SK-N-SH (cell line): ENCODE measurements at regions not wholly inside any gene's neighbourhood (a gene's known extent, or its start where the extent isn't known, plus 50 kb on each side); places are given as distances from the start of the nearest gene placed in this dataset.

Source experiments
- CTCF ChIA-PET: fragments of 300-600, 350-600 bp; formaldehyde crosslinking; extraction: SDS; loops from one replicate; lab custom pipeline; 2021; lab: Yijun Ruan, JAX
- POLR2A ChIA-PET: fragments of 350-600 bp; sonication (Branson Sonifier 250); formaldehyde crosslinking; extraction: SDS; loops from one replicate; lab custom pipeline; 2020; ENCODE audit warnings: antibody characterized with exemption, inconsistent platforms; lab: Yijun Ruan, JAX
- DNase-seq: peaks from one replicate; pipeline ENCODE4 v3.0.0; 2012
- H2AFZ ChIP-seq: fragments of 200-600 bp; sonication (generic); 2 replicates; pipeline ENCODE4 v1.8.1; 2016; ENCODE audit warnings: antibody characterized with exemption, mild to moderate bottlenecking, low read depth
- H3F3A ChIP-seq: fragments of 200-600 bp; sonication (generic); replicated peaks from 2 replicates; pipeline ENCODE3; 2016; ENCODE audit warnings: antibody characterized with exemption, mild to moderate bottlenecking; ENCODE audit not compliant: insufficient read depth
- H3K27ac ChIP-seq, 2 experiments: fragments of 200-500 bp in 1 of 2; fragments of 200-600 bp in 1 of 2; sonication (Bioruptor generic) in 1 of 2; sonication (generic), shearing (Covaris generic) in 1 of 2; 2 replicates each; pipeline versions ENCODE4 v1.5.1 to v1.6.1; 2014 to 2016; ENCODE audit warnings: low read depth in 2 of 2, inconsistent platforms in 1 of 2, low read length in 1 of 2, mild to moderate bottlenecking in 1 of 2, mixed read lengths in 1 of 2
- H3K27me3 ChIP-seq: fragments of 200-600 bp; sonication (generic), shearing (Covaris generic); 2 replicates; pipeline ENCODE4 v1.6.1; 2016; ENCODE audit warnings: mixed run types; ENCODE audit not compliant: insufficient read depth
- H3K36me3 ChIP-seq, 2 experiments: fragments of 200-500 bp in 1 of 2; fragments of 200-600 bp in 1 of 2; sonication (Bioruptor generic) in 1 of 2; sonication (generic) in 1 of 2; replicated peaks in 1 of 2; 2 replicates each; pipeline versions ENCODE3 to v1.5.1; 2014 to 2016; ENCODE audit warnings: low read length in 1 of 2, mild to moderate bottlenecking in 1 of 2; ENCODE audit not compliant: insufficient read depth in 2 of 2, control insufficient read depth in 1 of 2
- H3K4me1 ChIP-seq, 2 experiments: fragments of 200-500 bp in 1 of 2; fragments of 200-600 bp in 1 of 2; sonication (Bioruptor generic) in 1 of 2; sonication (generic), shearing (Covaris generic) in 1 of 2; 2 replicates each; pipeline versions ENCODE4 v1.5.1 to v1.6.1; 2014 to 2016; ENCODE audit warnings: low read depth in 1 of 2, low read length in 1 of 2, mixed run types in 1 of 2; ENCODE audit not compliant: insufficient read depth in 2 of 2, control insufficient read depth in 1 of 2
- H3K4me2 ChIP-seq: fragments of 200-600 bp; sonication (generic), shearing (Covaris generic); 2 replicates; pipeline ENCODE4 v1.6.1; 2017; ENCODE audit warnings: mixed run types
- H3K4me3 ChIP-seq, 2 experiments: fragments of 200-500 bp in 1 of 2; fragments of 200-600 bp in 1 of 2; sonication (Bioruptor generic) in 1 of 2; sonication (generic), shearing (Covaris generic) in 1 of 2; 2 replicates each; pipeline versions ENCODE4 v1.5.1 to v1.8.1; 2014 to 2016; ENCODE audit warnings: low read depth in 2 of 2, inconsistent platforms in 1 of 2, low read length in 1 of 2, mild to moderate bottlenecking in 1 of 2, mixed read lengths in 1 of 2, moderate library complexity in 1 of 2
- H3K79me2 ChIP-seq: fragments of 200-600 bp; sonication (generic); 2 replicates; pipeline ENCODE4 v1.8.1; 2017; ENCODE audit warnings: mild to moderate bottlenecking; ENCODE audit not compliant: insufficient read depth
- H3K9ac ChIP-seq: fragments of 200-600 bp; sonication (generic); 2 replicates; pipeline ENCODE4 v1.6.1; 2017; ENCODE audit warnings: mixed run types
- H3K9me2 ChIP-seq: fragments of 200-600 bp; sonication (generic); 2 replicates; pipeline ENCODE4 v1.6.1; 2017; ENCODE audit warnings: mixed run types
- H3K9me3 ChIP-seq: fragments of 200-600 bp; sonication (generic); 2 replicates; pipeline ENCODE4 v1.6.1; 2017; ENCODE audit warnings: mixed run types, mild to moderate bottlenecking, moderate library complexity
- H4K20me1 ChIP-seq: fragments of 200-600 bp; sonication (generic); 2 replicates; pipeline ENCODE4 v1.6.1; 2017; ENCODE audit warnings: mild to moderate bottlenecking, mixed run types; ENCODE audit not compliant: insufficient read depth
- CHD2 ChIP-seq: fragments of 150-350 bp; IDR thresholded peaks from 2 replicates; pipeline ENCODE4 v1.6.1; 2018; ENCODE audit warnings: low read length; ENCODE audit not compliant: partially characterized antibody
- CTCF ChIP-seq: fragments of 200-600 bp; sonication (generic); IDR thresholded peaks from 2 replicates; pipeline ENCODE4 v1.6.1; 2017; ENCODE audit warnings: antibody characterized with exemption, mild to moderate bottlenecking, moderate library complexity
- EP300 ChIP-seq, 2 experiments: IDR thresholded peaks; 2 replicates each; pipeline versions ENCODE4 v1.4.0 to v1.6.1; 2012; ENCODE audit warnings: borderline replicate concordance in 1 of 2, low read depth in 1 of 2, low read length in 1 of 2
- FOXJ3 ChIP-seq: sonication (generic); formaldehyde crosslinking; IDR thresholded peaks from 2 replicates; pipeline ENCODE4 v1.5.1; 2020; ENCODE audit warnings: mild to moderate bottlenecking, missing genetic modification reagents
- GABPA ChIP-seq: IDR thresholded peaks from 2 replicates; pipeline ENCODE4 v1.4.0; 2012; ENCODE audit warnings: low read depth, mild to moderate bottlenecking
- JUND ChIP-seq: IDR thresholded peaks from 2 replicates; pipeline ENCODE4 v1.4.0; 2012
- MAX ChIP-seq: IDR thresholded peaks from 2 replicates; pipeline ENCODE4 v1.4.0; 2012; ENCODE audit warnings: low read depth
- NFIC ChIP-seq: IDR thresholded peaks from 2 replicates; pipeline ENCODE4 v1.4.0; 2012; ENCODE audit warnings: borderline replicate concordance
- PBX3 ChIP-seq: IDR thresholded peaks from 2 replicates; pipeline ENCODE4; 2012
- RAD21 ChIP-seq: IDR thresholded peaks from 2 replicates; pipeline ENCODE4 v1.6.1; 2012; ENCODE audit warnings: mild to moderate bottlenecking, low read length
- RCOR1 ChIP-seq: fragments of 150-350 bp; IDR thresholded peaks from 2 replicates; pipeline ENCODE4 v1.6.1; 2017; ENCODE audit warnings: antibody characterized with exemption, low read length
- REST ChIP-seq: IDR thresholded peaks from 2 replicates; pipeline ENCODE4 v1.6.1; 2012; ENCODE audit warnings: mild to moderate bottlenecking, low read depth, low read length, moderate library complexity
- SIN3A ChIP-seq: IDR thresholded peaks from 2 replicates; pipeline ENCODE4 v1.6.1; 2012; ENCODE audit warnings: low read depth, mild to moderate bottlenecking, low read length, moderate library complexity, borderline replicate concordance
- TAF1 ChIP-seq: IDR thresholded peaks from 2 replicates; pipeline ENCODE4 v1.6.1; 2012; ENCODE audit warnings: low read depth, mild to moderate bottlenecking, low read length, moderate library complexity, borderline replicate concordance
- YY1 ChIP-seq: IDR thresholded peaks from 2 replicates; pipeline ENCODE4 v1.4.0; 2012; ENCODE audit warnings: low read depth, mild to moderate bottlenecking
- ZBTB33 ChIP-seq: IDR thresholded peaks from 2 replicates; pipeline ENCODE4 v1.4.0; 2012; ENCODE audit warnings: low read depth, borderline replicate concordance
- WGBS: methylation state at CpG from one replicate; pipeline ENCODE4 v1.1.6; 2017; ENCODE audit warnings: low lambda C conversion rate; 5-methylcytosine and 5-hydroxymethylcytosine counted together

- Histone ChIP-seq H3K36me3 (no peaks in the 10 kb centered on the region), H4K20me1 (no peaks in the 10 kb centered on the region), H3F3A (no peaks in the 10 kb centered on the region), H2AFZ (no peak overlapping the region), H3K9me2 (no peaks in the 10 kb centered on the region), H3K9me3 (no peaks in the 10 kb centered on the region), H3K9ac (no peak overlapping the region), H3K27me3 (peaks cover 83% of the 10 kb centered on the region), H3K79me2 (no peaks in the 10 kb centered on the region), H3K4me1 (no peaks in the 10 kb centered on the region), H3K4me3 (no peak overlapping the region), H3K27ac (no peak overlapping the region), H3K4me2 (no peak overlapping the region)
- CTCF ChIA-PET: no interaction called here
- 14% methylated on average over 14 of the region's 14 CpGs for WGBS
- no peak for DNase-seq
- POLR2A ChIA-PET: no interaction called here
- TF ChIP-seq EP300 (IDR thresholded peaks at IDR 0.05; ENCODE audit: borderline replicate concordance in 1 of 2, low read depth in 1 of 2, low read length in 1 of 2) (no peak), PBX3 (no peak), TAF1 (no peak), CHD2 (no peak), NFIC (no peak), YY1 (no peak), REST (no peak), CTCF (no peak), FOXJ3 (CRISPR knock-in tag) (no peak), MAX (no peak), JUND (no peak), RCOR1 (no peak), RAD21 (no peak), GABPA (no peak), SIN3A (no peak), ZBTB33 (no peak)
- TF ChIP-seq, all 33 proteins: peak for 0
These were observed 58.9 kb upstream of the NXT1 start for GRCh38 chr20:23291575-23292240.
